BE2C (cell line): ENCODE measurements at regions not wholly inside any gene's neighbourhood (a gene's known extent, or its start where the extent isn't known, plus 50 kb on each side); places are given as distances from the start of the nearest gene placed in this dataset.

Source experiments
- DNase-seq: peaks from one replicate; pipeline ENCODE4 v3.0.0-alpha.2; 2020
- H3K27me3 ChIP-seq: fragments of 250-450 bp; sonication (Bioruptor Pico); 2 replicates; pipeline ENCODE4 v1.5.1; 2020; ENCODE audit warnings: mild to moderate bottlenecking
- H3K36me3 ChIP-seq: fragments of 250-450 bp; sonication (Bioruptor Pico); 2 replicates; pipeline ENCODE4 v1.5.1; 2020; ENCODE audit warnings: mild to moderate bottlenecking
- H3K4me1 ChIP-seq: fragments of 250-450 bp; sonication (Bioruptor Pico); 2 replicates; pipeline ENCODE4 v1.5.1; 2020
- H3K4me3 ChIP-seq: 2 replicates; pipeline ENCODE4 v1.5.1; 2011; ENCODE audit warnings: low read depth, low read length
- H3K9me3 ChIP-seq: fragments of 250-450 bp; sonication (Bioruptor Pico); 2 replicates; pipeline ENCODE4 v1.5.1; 2020
- CTCF ChIP-seq: IDR thresholded peaks from 2 replicates; pipeline ENCODE4 v1.5.1; 2012; ENCODE audit warnings: mild to moderate bottlenecking, low read depth, low read length

- no peak for DNase-seq
- TF ChIP-seq CTCF, result no peak
- H3K4me3 ChIP-seq, result no peak overlapping the region
- H3K4me1 ChIP-seq, result no peaks in the 10 kb centered on the region
- H3K9me3 ChIP-seq, result no peaks in the 10 kb centered on the region
- H3K27me3 ChIP-seq, result no peaks in the 10 kb centered on the region
- no peaks in the 10 kb centered on the region for H3K36me3 ChIP-seq
Measured at GRCh38 chr1:185562461-185563359, 171.5 kb upstream of the HMCN1 start.

GRCh38 chr1:185561629-185562028 lies 172.6 kb upstream of the HMCN1 start:
- no peaks in the 10 kb centered on the region for H3K9me3 ChIP-seq
- H3K36me3 ChIP-seq, result no peaks in the 10 kb centered on the region
- H3K27me3 ChIP-seq, result no peaks in the 10 kb centered on the region
- no peak for DNase-seq
- no peak for TF ChIP-seq CTCF
- no peaks in the 10 kb centered on the region for H3K4me1 ChIP-seq
- H3K4me3 ChIP-seq, result no peak overlapping the region

DNA sequence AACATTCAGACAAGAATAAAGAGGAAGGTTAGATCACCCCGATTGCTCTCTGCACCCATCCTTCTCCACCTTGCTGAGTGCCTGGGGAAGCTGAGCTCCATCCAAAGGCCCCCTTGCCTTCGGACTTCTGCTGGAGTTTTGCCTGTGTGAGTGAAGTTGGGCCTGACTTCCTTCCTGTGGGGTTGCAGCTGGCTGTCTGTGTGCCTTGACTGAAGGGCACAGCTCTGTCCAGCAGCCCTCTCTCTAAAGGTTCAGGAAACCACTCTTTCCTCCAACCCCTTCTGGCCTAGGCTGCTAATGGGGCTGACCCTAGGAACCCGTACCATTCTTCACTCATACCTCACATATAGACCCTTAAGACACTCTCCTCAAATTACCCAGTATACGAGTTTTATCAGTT lies 173.4 kb upstream of the HMCN1 start:
- Histone ChIP-seq H3K9me3 (no peaks in the 10 kb centered on the region), H3K27me3 (no peaks in the 10 kb centered on the region), H3K4me3 (no peak overlapping the region), H3K4me1 (no peaks in the 10 kb centered on the region), H3K36me3 (no peaks in the 10 kb centered on the region)
- no peak for DNase-seq
- no peak for TF ChIP-seq CTCF

DNA sequence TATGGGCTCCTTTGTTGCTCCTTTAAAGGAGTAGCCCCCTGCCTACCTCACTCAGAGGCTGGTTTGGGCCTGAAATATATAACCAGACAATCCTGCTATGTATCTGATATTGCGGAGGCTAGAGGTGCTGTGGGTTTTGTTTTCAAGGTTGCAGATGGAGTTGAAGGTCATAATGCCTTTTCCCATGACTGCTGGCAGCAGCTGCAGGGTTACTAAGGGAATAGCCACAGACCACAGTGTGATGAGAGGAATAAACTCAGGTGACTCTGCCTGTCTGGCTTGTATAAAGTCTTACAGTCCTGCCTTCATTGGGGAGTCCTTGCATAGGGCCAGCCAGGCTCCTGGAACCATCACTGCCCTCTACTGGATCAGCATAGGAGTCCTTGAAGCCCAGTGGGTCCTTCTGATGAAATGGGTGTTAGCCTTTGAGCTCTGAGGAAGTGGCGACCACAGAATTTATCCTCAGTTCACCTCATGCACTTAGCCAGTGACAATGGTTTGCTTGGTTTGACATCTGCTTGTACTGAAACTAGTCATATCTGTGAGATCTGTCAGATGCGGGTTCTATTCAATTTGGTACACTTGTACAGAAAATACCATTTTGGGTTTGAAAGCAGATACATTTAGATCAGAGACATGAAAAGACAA lies 174.4 kb upstream of the HMCN1 start:
- H3K4me1 ChIP-seq, result no peaks in the 10 kb centered on the region
- H3K27me3 ChIP-seq, result no peaks in the 10 kb centered on the region
- H3K36me3 ChIP-seq, result no peaks in the 10 kb centered on the region
- TF ChIP-seq CTCF, result no peak
- no peaks in the 10 kb centered on the region for H3K9me3 ChIP-seq
- no peak for DNase-seq
- no peak overlapping the region for H3K4me3 ChIP-seq

DNA sequence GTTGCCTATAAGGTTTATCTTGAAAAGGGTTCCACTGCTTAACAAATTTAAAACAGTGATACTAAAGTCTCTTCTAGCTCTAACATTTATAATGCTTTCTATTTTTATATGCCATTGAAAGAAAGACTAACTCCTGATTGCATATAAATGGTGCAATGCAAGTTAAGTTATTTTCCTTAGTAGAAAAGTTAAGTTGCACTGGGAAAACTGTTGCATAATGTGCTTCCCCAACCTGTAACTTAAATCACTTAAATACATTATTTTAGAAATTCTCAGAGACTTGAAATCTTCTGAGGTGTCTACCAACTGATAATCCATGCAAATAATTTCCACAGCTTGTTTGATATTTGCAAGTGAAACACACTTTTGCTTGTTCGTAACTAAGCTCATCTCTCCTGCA lies 175.0 kb upstream of the HMCN1 start:
- Histone ChIP-seq H3K27me3 (no peaks in the 10 kb centered on the region), H3K9me3 (no peaks in the 10 kb centered on the region), H3K4me3 (no peak overlapping the region), H3K36me3 (no peaks in the 10 kb centered on the region), H3K4me1 (no peaks in the 10 kb centered on the region)
- no peak for DNase-seq
- TF ChIP-seq CTCF, result no peak

GRCh38 chr1:185556561-185556960 lies 177.6 kb upstream of the HMCN1 start:
- DNase-seq, result no peak
- Histone ChIP-seq H3K4me1 (no peaks in the 10 kb centered on the region), H3K36me3 (no peaks in the 10 kb centered on the region), H3K27me3 (no peaks in the 10 kb centered on the region), H3K4me3 (no peak overlapping the region), H3K9me3 (no peaks in the 10 kb centered on the region)
- TF ChIP-seq CTCF, result no peak
